BLaER1 (cell line): ENCODE measurements at regions not wholly inside any gene's neighbourhood (a gene's known extent, or its start where the extent isn't known, plus 50 kb on each side); places are given as distances from the start of the nearest gene placed in this dataset.

Experiments
- H3K27ac ChIP-seq: shearing (Covaris generic); formaldehyde crosslinking; 2 replicates; pipeline ENCODE4 v1.8.1; 2022
- H3K27me3 ChIP-seq: shearing (Covaris generic); formaldehyde crosslinking; 2 replicates; pipeline ENCODE4 v1.8.1; 2022
- H3K36me3 ChIP-seq: shearing (Covaris generic); formaldehyde crosslinking; 2 replicates; pipeline ENCODE4 v1.8.1; 2022
- H3K4me1 ChIP-seq: shearing (Covaris generic); formaldehyde crosslinking; 2 replicates; pipeline ENCODE4 v1.8.1; 2022
- H3K4me2 ChIP-seq: shearing (Covaris generic); formaldehyde crosslinking; 2 replicates; pipeline ENCODE4 v1.8.1; 2022
- H3K4me3 ChIP-seq: shearing (Covaris generic); formaldehyde crosslinking; 2 replicates; pipeline ENCODE4 v1.8.1; 2022
- H3K9ac ChIP-seq: shearing (Covaris generic); formaldehyde crosslinking; 2 replicates; pipeline ENCODE4 v1.8.1; 2022
- H3K9me3 ChIP-seq: shearing (Covaris generic); formaldehyde crosslinking; 2 replicates; pipeline ENCODE4 v1.8.1; 2022
- H4K20me1 ChIP-seq: shearing (Covaris generic); formaldehyde crosslinking; 2 replicates; pipeline ENCODE4 v1.8.1; 2022
- Cebpa-rat ChIP-seq: shearing (Covaris generic); IDR thresholded peaks from 2 replicates; pipeline ENCODE4 v1.8.1; 2022

DNA sequence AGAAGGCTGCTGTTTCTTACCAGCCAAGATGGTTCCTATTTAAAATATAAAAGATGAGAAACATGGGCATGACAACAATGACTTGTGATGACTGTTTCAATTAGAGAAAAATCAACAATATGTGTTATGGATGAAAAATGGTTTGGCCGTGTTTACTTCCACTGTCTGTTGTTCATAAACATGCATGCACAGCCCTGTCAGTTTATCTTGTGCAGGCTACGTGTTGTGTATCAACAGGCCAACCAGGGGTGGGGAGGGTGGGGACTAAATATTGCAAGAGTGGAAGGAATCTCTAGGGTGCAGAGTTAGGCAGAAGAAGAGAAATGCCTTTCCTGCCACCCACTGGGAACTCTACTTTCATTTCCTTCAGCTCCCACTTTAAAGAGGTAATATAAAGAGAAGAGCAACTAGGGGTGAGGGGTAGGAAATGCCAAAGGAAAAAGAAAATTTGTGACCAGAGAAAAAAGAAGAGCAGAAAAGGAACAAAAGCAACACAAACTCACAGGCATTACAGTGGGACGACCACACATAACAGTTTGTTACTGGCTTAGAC, 116.8 kb upstream of the MEIS1 start:
- no peaks in the 10 kb centered on the region for H4K20me1 ChIP-seq
- no peaks in the 10 kb centered on the region for H3K36me3 ChIP-seq
- no peak overlapping the region for H3K4me3 ChIP-seq
- no peak overlapping the region for H3K27ac ChIP-seq
- H3K4me2 ChIP-seq, result no peak overlapping the region
- no peak overlapping the region for H3K9ac ChIP-seq
- no peak for TF ChIP-seq Cebpa-rat
- no peaks in the 10 kb centered on the region for H3K27me3 ChIP-seq
- H3K9me3 ChIP-seq, result no peaks in the 10 kb centered on the region
- H3K4me1 ChIP-seq, result no peaks in the 10 kb centered on the region

DNA sequence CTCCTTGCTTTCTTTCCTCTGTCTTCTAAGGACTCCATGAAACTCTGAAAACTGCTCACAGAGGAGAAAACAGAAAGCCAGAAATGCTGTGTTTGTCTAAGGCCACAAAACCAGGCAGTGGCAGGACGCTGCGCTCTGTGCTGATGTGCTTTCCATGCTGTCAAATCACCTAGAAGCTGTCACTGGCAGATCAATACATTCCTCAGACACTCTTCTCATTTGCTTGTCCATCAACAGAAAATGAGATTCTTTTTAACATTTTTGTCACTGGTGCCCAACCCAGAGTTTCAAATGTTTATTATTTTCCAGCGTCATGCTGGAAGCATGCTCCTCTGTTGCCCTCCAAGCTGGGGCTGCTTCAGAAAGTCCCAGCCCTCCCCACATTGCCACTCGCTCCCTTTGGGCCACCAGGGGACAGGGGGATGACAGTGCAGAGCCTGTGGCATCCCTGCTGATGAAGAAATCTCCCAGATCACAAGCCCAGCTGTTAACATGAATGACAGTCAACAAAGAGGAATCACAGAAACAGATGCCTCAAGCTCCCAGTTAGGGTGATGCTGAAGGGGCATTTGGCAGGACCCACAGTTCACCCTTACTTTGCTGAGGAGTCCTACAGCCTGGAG, 117.5 kb upstream of the MEIS1 start:
- Histone ChIP-seq H3K9me3 (no peaks in the 10 kb centered on the region), H3K9ac (no peak overlapping the region), H4K20me1 (no peaks in the 10 kb centered on the region), H3K4me1 (no peaks in the 10 kb centered on the region), H3K4me2 (no peak overlapping the region), H3K4me3 (no peak overlapping the region), H3K27ac (no peak overlapping the region), H3K27me3 (no peaks in the 10 kb centered on the region), H3K36me3 (no peaks in the 10 kb centered on the region)
- TF ChIP-seq Cebpa-rat, result no peak

DNA sequence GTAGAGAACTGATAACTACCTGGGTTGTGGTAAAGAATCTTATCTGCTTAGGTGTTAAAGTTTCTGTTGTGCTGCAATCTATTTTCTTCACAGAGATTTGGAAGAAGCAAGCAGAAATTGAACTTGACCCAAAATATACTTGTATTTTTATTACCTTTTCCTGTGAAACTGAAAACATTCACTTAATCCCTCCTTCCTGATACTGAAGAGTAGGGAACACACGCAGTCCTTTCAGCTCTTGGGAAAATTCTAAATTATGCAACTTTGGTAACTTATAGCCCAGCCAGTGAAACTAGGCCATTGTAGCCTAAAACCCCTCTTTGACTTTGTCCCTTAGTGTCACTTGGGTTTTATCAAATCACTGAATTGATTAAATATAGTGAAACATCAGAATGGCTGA, 128.4 kb upstream of the MEIS1 start:
- no peak for TF ChIP-seq Cebpa-rat
- no peaks in the 10 kb centered on the region for H3K4me1 ChIP-seq
- H3K4me2 ChIP-seq, result no peak overlapping the region
- no peak overlapping the region for H3K27ac ChIP-seq
- no peaks in the 10 kb centered on the region for H3K27me3 ChIP-seq
- H3K4me3 ChIP-seq, result no peak overlapping the region
- no peaks in the 10 kb centered on the region for H4K20me1 ChIP-seq
- no peak overlapping the region for H3K9ac ChIP-seq
- H3K9me3 ChIP-seq, result no peaks in the 10 kb centered on the region
- H3K36me3 ChIP-seq, result no peaks in the 10 kb centered on the region

DNA sequence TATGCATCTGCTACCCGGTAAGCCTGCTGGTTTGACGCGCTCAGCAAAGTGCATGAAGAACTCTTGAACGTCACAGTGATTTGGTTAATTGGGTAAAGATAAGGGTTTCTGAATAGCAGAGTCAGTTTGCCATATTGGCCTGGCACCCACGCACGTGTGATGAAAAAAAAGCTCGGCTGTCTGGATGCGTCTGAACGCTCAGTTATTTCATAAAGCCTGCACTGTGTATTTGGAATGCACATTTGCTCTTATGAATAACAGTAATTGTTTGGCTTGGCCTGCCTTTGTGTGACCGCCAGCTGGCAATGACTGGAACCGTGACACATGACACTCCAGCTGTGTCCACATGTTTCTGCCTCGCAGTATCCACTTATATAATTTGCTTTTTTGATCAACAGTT, 129.2 kb upstream of the MEIS1 start:
- no peak overlapping the region for H3K4me2 ChIP-seq

DNA sequence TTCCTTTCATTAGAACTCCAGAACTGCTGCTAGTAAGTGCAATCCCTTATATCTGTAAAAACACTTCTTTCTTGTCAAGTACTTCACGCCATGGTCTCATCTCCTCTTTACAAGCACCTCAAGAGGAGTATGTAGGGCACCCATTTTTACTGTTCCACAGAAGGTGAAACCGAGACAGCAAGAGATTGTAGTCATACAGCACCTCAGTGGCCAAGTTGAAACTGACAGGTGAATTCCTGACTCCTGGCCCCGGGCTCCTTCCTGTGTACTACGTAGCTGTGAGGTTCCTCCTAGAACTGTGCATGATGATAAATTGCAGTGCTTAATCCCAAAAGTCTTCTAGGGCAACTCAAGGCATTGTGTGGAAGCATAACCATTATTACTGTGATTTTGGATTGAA, 131.5 kb upstream of the MEIS1 start:
- Histone ChIP-seq H3K9ac (no peak overlapping the region), H3K27me3 (no peaks in the 10 kb centered on the region), H3K4me1 (no peaks in the 10 kb centered on the region), H3K27ac (no peak overlapping the region), H3K36me3 (no peaks in the 10 kb centered on the region), H3K4me2 (no peak overlapping the region), H4K20me1 (no peaks in the 10 kb centered on the region), H3K9me3 (no peaks in the 10 kb centered on the region), H3K4me3 (no peak overlapping the region)
- no peak for TF ChIP-seq Cebpa-rat

More for the DNA sequence above, 129.2 kb upstream of the MEIS1 start:
- H3K4me1 ChIP-seq, result no peaks in the 10 kb centered on the region
- H4K20me1 ChIP-seq, result no peaks in the 10 kb centered on the region
- H3K9me3 ChIP-seq, result no peaks in the 10 kb centered on the region
- H3K27me3 ChIP-seq, result no peaks in the 10 kb centered on the region
- no peaks in the 10 kb centered on the region for H3K36me3 ChIP-seq
- H3K27ac ChIP-seq, result no peak overlapping the region
- H3K4me3 ChIP-seq, result no peak overlapping the region
- no peak overlapping the region for H3K9ac ChIP-seq
- TF ChIP-seq Cebpa-rat, result no peak

DNA sequence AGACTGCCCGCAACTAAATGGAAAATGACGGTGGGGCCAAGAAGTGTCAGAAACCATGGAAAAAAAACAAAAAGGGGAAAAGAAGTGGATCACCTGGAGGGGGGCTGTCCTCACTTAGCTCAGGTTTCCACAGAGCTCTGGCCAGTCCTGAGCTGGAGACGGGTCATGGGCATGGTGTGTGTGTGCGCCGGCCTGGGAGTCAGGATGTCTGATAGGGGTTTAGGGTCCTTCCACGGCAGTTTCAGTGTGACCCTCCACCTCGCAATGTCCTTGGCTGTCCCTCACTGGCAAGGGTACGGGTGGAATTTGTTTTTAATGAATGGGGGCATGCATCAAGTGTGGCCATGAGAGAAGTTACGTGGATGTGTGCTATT, 133.2 kb upstream of the MEIS1 start:
- H3K9ac ChIP-seq, result no peak overlapping the region
- no peaks in the 10 kb centered on the region for H3K36me3 ChIP-seq
- TF ChIP-seq Cebpa-rat, result no peak
- no peak overlapping the region for H3K4me2 ChIP-seq
- no peak overlapping the region for H3K4me3 ChIP-seq
- H3K9me3 ChIP-seq, result no peaks in the 10 kb centered on the region
- H3K4me1 ChIP-seq, result no peaks in the 10 kb centered on the region
- H3K27me3 ChIP-seq, result no peaks in the 10 kb centered on the region
- H3K27ac ChIP-seq, result no peak overlapping the region
- H4K20me1 ChIP-seq, result no peaks in the 10 kb centered on the region

DNA sequence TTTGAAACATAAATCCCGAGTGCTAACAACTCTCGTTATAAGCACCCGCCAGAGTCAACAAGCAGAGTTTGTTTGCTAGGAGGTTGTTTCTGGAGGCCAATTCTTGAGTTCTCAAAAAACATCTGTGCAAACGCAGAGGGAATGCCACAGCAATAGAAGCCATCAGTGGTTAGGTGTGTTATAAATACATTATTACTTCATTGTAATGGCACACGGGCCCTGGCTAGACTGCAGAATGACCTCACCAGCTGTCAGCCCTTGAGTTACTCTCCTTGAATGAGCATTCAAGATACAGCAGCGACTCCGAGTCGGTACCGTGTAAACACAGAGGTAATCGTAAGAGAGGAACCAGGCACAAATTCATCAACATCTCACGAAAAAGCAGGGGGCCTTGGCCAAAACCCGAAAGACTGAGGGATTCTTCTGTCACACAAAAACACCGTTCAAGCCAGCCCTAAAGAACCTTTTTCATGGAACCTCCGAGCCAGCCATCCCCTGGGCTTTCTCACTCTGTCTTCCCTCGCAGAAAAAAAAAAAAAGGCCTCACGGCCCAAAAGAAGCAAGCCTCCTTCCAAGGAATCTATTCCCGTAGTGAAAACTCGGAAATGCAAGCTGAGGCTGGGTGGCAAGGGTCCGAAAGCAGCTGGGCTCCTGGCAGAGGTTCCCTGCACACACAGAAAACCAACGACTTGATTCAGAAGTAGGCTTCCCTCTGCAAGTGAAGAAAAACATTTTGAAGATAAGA, 133.7 kb upstream of the MEIS1 start:
- Histone ChIP-seq H3K4me1 (no peaks in the 10 kb centered on the region), H3K4me3 (no peak overlapping the region), H4K20me1 (no peaks in the 10 kb centered on the region), H3K9me3 (no peaks in the 10 kb centered on the region), H3K36me3 (no peaks in the 10 kb centered on the region), H3K27ac (no peak overlapping the region), H3K9ac (no peak overlapping the region), H3K27me3 (no peaks in the 10 kb centered on the region), H3K4me2 (no peak overlapping the region)
- no peak for TF ChIP-seq Cebpa-rat

DNA sequence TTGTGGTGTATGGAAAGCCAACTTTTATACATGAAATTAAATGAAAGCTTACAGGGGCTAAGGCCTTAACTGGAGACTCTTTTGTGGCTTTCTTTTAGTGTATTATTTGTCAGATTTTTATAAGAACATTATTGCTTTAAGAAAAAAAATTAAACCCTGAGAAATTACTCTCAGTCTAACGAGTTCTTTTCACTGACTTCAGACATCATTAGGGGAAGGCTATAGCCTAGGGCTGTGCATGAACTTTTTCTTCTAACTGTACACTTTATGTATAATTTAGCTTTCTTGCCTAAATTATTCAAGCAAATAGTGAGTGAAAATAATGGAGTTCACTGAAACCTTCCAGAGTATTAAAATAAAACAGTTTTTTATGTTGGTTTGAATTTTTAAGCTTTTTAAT, 151.1 kb upstream of the MEIS1 start:
- no peak overlapping the region for H3K4me2 ChIP-seq
- no peaks in the 10 kb centered on the region for H3K27me3 ChIP-seq
- no peak overlapping the region for H3K27ac ChIP-seq
- H3K9ac ChIP-seq, result no peak overlapping the region
- H4K20me1 ChIP-seq, result no peaks in the 10 kb centered on the region
- H3K9me3 ChIP-seq, result no peaks in the 10 kb centered on the region
- no peak for TF ChIP-seq Cebpa-rat
- H3K36me3 ChIP-seq, result no peaks in the 10 kb centered on the region
- no peaks in the 10 kb centered on the region for H3K4me1 ChIP-seq
- no peak overlapping the region for H3K4me3 ChIP-seq

DNA sequence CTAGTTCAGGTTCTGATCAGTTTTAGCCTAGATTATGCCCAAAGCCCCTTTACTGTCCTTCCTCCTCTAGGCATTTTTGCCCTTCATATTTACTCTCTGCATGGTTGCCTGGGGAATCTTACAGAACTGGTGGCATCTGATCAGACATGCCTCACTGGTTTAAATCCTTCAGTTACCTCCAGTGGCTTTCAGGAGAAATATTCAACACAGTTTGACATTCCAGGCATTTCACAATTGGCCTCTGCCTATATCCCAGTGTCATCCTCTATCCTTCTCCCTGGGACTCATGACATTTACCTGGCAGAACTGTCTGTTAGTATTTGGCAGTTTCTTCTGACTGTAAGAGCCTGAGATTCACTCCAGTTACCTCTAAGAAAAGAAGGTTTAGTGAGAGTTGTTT, 152.9 kb upstream of the MEIS1 start:
- Histone ChIP-seq H3K27me3 (no peaks in the 10 kb centered on the region), H3K9me3 (no peaks in the 10 kb centered on the region), H3K27ac (no peak overlapping the region), H3K9ac (no peak overlapping the region), H4K20me1 (no peaks in the 10 kb centered on the region), H3K4me3 (no peak overlapping the region), H3K36me3 (no peaks in the 10 kb centered on the region), H3K4me2 (no peak overlapping the region), H3K4me1 (no peaks in the 10 kb centered on the region)
- no peak for TF ChIP-seq Cebpa-rat

DNA sequence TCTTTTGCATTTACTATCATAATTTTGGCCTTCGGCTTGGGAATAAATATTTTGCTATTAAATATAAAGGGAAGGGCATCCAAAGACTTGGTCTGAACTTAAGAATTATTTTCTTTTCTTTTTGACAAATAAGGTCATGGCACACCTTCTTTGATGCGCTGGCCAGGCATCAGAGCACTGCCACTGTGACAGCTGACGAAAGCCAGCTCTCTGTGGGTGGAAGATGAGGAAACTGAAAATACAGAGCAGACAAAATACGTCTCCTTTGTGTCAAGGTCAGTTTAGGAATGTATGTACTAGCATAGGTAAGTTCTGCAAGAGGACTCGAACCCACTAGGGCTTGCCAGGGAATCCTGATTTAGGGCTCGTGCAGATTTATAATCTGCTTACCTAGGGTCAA, 155.9 kb upstream of the MEIS1 start:
- Histone ChIP-seq H3K36me3 (no peaks in the 10 kb centered on the region), H3K27me3 (no peaks in the 10 kb centered on the region), H3K4me2 (no peak overlapping the region), H3K9ac (no peak overlapping the region), H3K4me1 (peaks cover 7% of the 10 kb centered on the region), H4K20me1 (no peaks in the 10 kb centered on the region), H3K9me3 (no peaks in the 10 kb centered on the region), H3K27ac (no peak overlapping the region), H3K4me3 (no peak overlapping the region)
- TF ChIP-seq Cebpa-rat, result no peak
